GM19372 (cell line): ENCODE measurements at regions not wholly inside any gene's neighbourhood (a gene's known extent, or its start where the extent isn't known, plus 50 kb on each side); places are given as distances from the start of the nearest gene placed in this dataset.

Experiments used
- ATAC-seq: cut with Tn5 transposase; IDR thresholded peaks from one replicate; pipeline ENCODE4 v1.9.1; 2021; ENCODE audit warnings: mild to moderate bottlenecking, low read depth, moderate library complexity; ENCODE audit not compliant: unreplicated experiment

- ATAC-seq, result no peak
Observed at GRCh38 chr2:43024515-43025011, 201.8 kb downstream of the ZFP36L2 start.

GRCh38 chr2:43023791-43024514 is 202.5 kb downstream of the ZFP36L2 start:
- no peak for ATAC-seq

GRCh38 chr2:43022896-43023295 is 203.5 kb downstream of the ZFP36L2 start:
- ATAC-seq, result no peak

- ATAC-seq, result no peak
Observed at GRCh38 chr2:43021791-43022509, 204.5 kb downstream of the ZFP36L2 start.

- ATAC-seq, result no peak
Observed at GRCh38 chr2:43020990-43021669, 205.3 kb downstream of the ZFP36L2 start.

GRCh38 chr2:43020296-43020695 is 206.1 kb downstream of the ZFP36L2 start:
- ATAC-seq, result no peak

GRCh38 chr2:43019536-43020183 is 206.7 kb downstream of the ZFP36L2 start:
- ATAC-seq, result no peak

GRCh38 chr2:43019025-43019367 is 207.4 kb downstream of the ZFP36L2 start:
- ATAC-seq, result no peak

GRCh38 chr2:43018179-43019024 is 208.0 kb downstream of the ZFP36L2 start:
- no peak for ATAC-seq

GRCh38 chr2:43013821-43014345 is 212.5 kb downstream of the ZFP36L2 start:
- ATAC-seq, result no peak

- no peak for ATAC-seq
Observed at GRCh38 chr2:43012966-43013365, 213.4 kb downstream of the ZFP36L2 start.

GRCh38 chr2:43011158-43011491 is 215.3 kb downstream of the ZFP36L2 start:
- ATAC-seq, result no peak

GRCh38 chr2:43010438-43011157 is 215.8 kb downstream of the ZFP36L2 start:
- no peak for ATAC-seq

GRCh38 chr2:43009448-43009847 is 217.0 kb downstream of the ZFP36L2 start:
- no peak for ATAC-seq

GRCh38 chr2:43008388-43008787 is 216.0 kb upstream of the HAAO start:
- no peak for ATAC-seq

- no peak for ATAC-seq
Observed at GRCh38 chr2:43007901-43008300, 215.5 kb upstream of the HAAO start.

- ATAC-seq, result no peak
Observed at GRCh38 chr2:43006834-43007543, 214.6 kb upstream of the HAAO start.

GRCh38 chr2:43005975-43006833 is 213.8 kb upstream of the HAAO start:
- no peak for ATAC-seq
